ENCODE measurements at regions not wholly inside any gene's neighbourhood (a gene's known extent, or its start where the extent isn't known, plus 50 kb on each side); places are given as distances from the start of the nearest gene placed in this dataset.

DNA sequence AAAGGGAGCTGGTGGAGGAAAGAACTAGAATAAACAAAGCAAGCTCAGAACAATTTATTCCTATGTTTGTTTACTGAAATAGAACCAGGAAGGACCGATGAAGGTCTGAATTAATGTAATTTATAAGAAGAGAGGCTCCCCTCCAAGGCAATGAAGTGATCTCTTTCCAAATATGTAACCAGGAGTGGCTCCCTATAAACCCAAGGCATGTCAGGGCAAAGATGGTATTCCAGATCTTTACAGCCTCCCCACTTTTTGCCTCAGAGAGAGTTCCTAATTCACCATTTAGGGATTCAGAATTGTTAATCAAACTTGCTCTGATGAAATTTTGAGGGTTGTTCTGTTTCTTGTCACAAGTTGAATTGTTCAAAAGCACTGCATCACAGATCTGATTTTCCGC lies 88.8 kb downstream of the HDGFL1 start:
- Mint-ChIP-seq H3K9me3 (no peaks in the 10 kb centered on the region), H3K27ac (no peak overlapping the region), H3K4me3 (no peak overlapping the region), H3K4me1 (no peaks in the 10 kb centered on the region), H3K27me3 (no peaks in the 10 kb centered on the region), H3K36me3 (no peaks in the 10 kb centered on the region)
- no peak for DNase-seq

GRCh38 chr6:22658934-22659333 lies 89.6 kb downstream of the HDGFL1 start:
- Mint-ChIP-seq H3K4me1 (no peaks in the 10 kb centered on the region), H3K9me3 (no peaks in the 10 kb centered on the region), H3K4me3 (no peak overlapping the region), H3K27me3 (no peaks in the 10 kb centered on the region), H3K27ac (no peak overlapping the region), H3K36me3 (no peaks in the 10 kb centered on the region)
- no peak for DNase-seq

DNA sequence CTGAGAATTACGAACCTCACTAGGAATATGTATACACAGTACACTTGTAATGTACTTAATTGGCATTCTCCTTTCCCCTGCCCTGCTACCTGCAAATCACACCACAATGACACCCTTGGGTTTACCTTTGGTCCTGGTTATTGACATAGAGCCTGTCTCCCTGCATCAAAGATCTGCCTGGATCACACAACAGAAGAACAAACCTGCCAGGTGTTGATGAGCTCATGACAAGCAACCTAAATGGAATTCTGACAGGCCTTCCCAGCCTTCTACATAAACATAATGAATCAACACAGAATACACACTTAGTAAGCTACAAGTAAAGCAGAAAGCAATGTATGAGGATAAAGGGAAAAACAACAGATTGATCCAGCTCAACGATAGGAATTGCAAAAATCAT lies 95.6 kb downstream of the HDGFL1 start:
- no peaks in the 10 kb centered on the region for H3K36me3 Mint-ChIP-seq
- H3K4me1 Mint-ChIP-seq: no peaks in the 10 kb centered on the region
- H3K27ac Mint-ChIP-seq: no peak overlapping the region
- no peak for DNase-seq
- no peak overlapping the region for H3K4me3 Mint-ChIP-seq
- no peaks in the 10 kb centered on the region for H3K27me3 Mint-ChIP-seq
- H3K9me3 Mint-ChIP-seq: no peaks in the 10 kb centered on the region

DNA sequence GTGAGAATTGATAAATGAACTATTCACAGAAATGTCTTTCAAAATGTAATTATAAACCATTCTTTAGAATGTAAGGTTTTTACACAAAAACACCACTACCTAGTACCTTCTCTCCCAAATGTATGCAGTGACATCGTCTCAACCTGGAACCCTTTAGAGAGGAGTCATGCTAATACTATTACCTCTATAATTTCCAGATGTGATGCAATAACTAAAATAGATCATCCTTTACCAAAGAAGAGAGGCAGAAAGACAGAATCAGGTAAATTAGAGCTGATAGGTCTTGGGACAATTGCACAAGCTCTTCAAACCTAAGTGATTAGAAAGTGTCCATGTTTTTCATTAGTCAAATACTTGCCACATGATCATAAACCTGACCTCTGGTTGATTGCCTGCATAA lies 96.7 kb downstream of the HDGFL1 start:
- H3K9me3 Mint-ChIP-seq: no peaks in the 10 kb centered on the region
- H3K4me1 Mint-ChIP-seq: no peaks in the 10 kb centered on the region
- H3K27ac Mint-ChIP-seq: no peak overlapping the region
- no peaks in the 10 kb centered on the region for H3K36me3 Mint-ChIP-seq
- no peak overlapping the region for H3K4me3 Mint-ChIP-seq
- no peaks in the 10 kb centered on the region for H3K27me3 Mint-ChIP-seq
- DNase-seq: no peak

DNA sequence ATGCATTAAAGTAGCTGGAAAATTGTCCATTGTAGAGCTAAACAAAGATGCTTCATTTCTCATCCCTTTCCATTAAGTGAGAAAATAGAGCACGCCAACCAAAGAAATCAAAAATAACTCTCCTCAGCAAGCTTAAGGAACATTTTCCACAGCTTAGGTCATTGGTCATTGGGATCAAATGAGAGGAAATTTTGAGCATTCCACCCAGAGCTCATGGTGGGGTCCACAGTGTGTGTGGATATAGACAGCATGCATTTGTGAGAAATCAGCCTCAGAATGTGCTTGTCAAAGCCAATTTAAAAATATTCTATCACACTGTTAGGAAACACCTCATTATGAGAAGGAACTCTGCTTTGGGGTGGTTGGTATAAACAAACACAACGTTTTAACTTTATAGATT lies 97.2 kb downstream of the HDGFL1 start:
- no peak for DNase-seq
- H3K36me3 Mint-ChIP-seq: no peaks in the 10 kb centered on the region
- H3K4me1 Mint-ChIP-seq: no peaks in the 10 kb centered on the region
- H3K9me3 Mint-ChIP-seq: no peaks in the 10 kb centered on the region
- no peaks in the 10 kb centered on the region for H3K27me3 Mint-ChIP-seq
- H3K27ac Mint-ChIP-seq: no peak overlapping the region
- no peak overlapping the region for H3K4me3 Mint-ChIP-seq

DNA sequence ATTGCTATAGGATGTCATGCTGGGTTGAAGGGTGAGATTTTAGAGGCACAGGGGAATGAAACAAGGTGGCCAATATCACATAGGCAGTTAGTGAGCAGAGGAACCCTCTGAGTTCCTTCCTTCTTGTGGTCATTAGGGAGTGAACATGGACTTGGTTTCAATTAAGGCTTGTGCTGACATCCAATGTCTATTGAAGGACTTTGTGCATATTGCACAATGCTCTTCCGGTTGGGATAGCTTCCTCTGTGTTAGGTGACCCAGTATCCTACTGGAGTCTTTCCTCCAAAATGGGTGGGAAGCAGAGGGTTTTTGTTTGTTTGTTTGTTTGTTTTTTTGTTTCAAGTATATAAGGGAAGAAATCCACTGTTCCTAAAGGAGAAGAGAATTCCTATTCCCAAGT lies 98.5 kb downstream of the HDGFL1 start:
- Mint-ChIP-seq H3K4me1 (no peaks in the 10 kb centered on the region), H3K4me3 (no peak overlapping the region), H3K9me3 (no peaks in the 10 kb centered on the region), H3K27me3 (no peaks in the 10 kb centered on the region), H3K36me3 (no peaks in the 10 kb centered on the region), H3K27ac (no peak overlapping the region)
- no peak for DNase-seq

DNA sequence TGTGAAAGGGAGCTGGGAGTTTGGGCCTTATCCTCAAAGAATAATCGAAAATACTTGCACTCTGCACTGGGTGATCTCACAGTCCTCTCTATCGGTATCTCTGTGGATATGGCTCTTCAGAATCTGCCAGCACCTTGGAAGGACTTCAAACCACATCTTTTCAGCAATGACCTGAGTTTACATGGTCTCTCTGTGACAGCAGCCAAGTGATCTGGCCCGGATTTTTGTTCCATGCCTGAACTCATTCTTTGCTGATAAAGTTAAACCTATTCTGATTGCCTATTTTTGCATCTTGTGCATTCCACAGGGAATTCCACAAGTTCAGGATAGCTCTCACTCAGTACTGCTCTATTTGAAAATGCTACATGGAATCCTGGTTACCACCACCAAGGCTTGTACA lies 98.9 kb downstream of the HDGFL1 start:
- Mint-ChIP-seq H3K27me3 (no peaks in the 10 kb centered on the region), H3K4me1 (no peaks in the 10 kb centered on the region), H3K36me3 (no peaks in the 10 kb centered on the region), H3K27ac (no peak overlapping the region), H3K9me3 (no peaks in the 10 kb centered on the region), H3K4me3 (no peak overlapping the region)
- DNase-seq: no peak

DNA sequence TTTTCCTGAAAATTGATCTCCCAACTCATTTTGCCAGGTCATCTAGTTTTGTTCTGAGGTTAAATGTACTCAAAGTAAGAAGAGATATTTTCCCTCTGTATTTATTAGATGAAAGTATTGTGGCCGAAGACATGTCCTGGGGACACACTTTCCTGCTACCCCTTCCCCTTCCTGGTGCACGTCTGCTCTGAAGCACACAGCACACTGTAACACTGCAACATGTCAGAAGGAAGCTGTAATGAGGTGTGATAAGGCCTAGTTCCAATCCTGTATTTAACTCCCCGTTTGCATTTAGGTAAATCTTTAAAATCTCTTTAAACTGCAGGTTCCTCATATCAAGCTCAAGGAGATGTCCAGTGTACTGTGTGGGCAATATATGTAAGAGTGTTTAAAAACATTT lies 99.4 kb downstream of the HDGFL1 start:
- Mint-ChIP-seq H3K27ac (no peak overlapping the region), H3K36me3 (no peaks in the 10 kb centered on the region), H3K4me1 (no peaks in the 10 kb centered on the region), H3K4me3 (no peak overlapping the region), H3K27me3 (no peaks in the 10 kb centered on the region), H3K9me3 (no peaks in the 10 kb centered on the region)
- DNase-seq: no peak

GRCh38 chr6:22670605-22671004 lies 101.2 kb downstream of the HDGFL1 start:
- no peaks in the 10 kb centered on the region for H3K27me3 Mint-ChIP-seq
- H3K27ac Mint-ChIP-seq: no peak overlapping the region
- H3K36me3 Mint-ChIP-seq: no peaks in the 10 kb centered on the region
- H3K4me1 Mint-ChIP-seq: no peaks in the 10 kb centered on the region
- no peak overlapping the region for H3K4me3 Mint-ChIP-seq
- no peak for DNase-seq
- H3K9me3 Mint-ChIP-seq: no peaks in the 10 kb centered on the region

DNA sequence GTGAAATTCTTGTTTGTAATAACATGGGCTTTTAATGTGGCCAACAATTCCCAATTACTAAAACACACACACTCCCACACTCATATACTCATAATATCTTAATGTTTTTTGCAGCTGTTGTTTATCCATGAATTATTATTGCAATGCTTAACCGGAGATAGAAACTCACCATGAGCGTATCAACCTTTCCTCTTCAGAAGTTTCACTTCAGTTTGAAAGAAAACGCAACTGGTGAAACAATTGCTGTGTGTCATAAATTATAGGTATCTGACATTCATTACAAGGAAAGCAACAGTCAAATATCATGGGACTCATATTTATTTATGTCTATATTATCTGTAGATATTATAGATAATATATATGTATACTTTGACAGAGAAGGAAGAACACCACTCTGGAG lies 104.1 kb downstream of the HDGFL1 start:
- Mint-ChIP-seq H3K9me3 (no peaks in the 10 kb centered on the region), H3K4me3 (no peak overlapping the region), H3K27me3 (no peaks in the 10 kb centered on the region), H3K36me3 (no peaks in the 10 kb centered on the region), H3K4me1 (no peaks in the 10 kb centered on the region), H3K27ac (no peak overlapping the region)
- DNase-seq: no peak

GRCh38 chr6:22680950-22681349 lies 111.6 kb downstream of the HDGFL1 start:
- Mint-ChIP-seq H3K9me3 (no peaks in the 10 kb centered on the region), H3K36me3 (no peaks in the 10 kb centered on the region), H3K4me1 (no peaks in the 10 kb centered on the region), H3K27me3 (no peaks in the 10 kb centered on the region), H3K4me3 (no peak overlapping the region), H3K27ac (no peak overlapping the region)
- DNase-seq: no peak

GRCh38 chr6:22681761-22682160 lies 112.4 kb downstream of the HDGFL1 start:
- H3K27ac Mint-ChIP-seq: no peak overlapping the region
- H3K36me3 Mint-ChIP-seq: no peaks in the 10 kb centered on the region
- H3K27me3 Mint-ChIP-seq: no peaks in the 10 kb centered on the region
- no peaks in the 10 kb centered on the region for H3K4me1 Mint-ChIP-seq
- no peak for DNase-seq
- no peaks in the 10 kb centered on the region for H3K9me3 Mint-ChIP-seq
- H3K4me3 Mint-ChIP-seq: no peak overlapping the region

GRCh38 chr6:22682979-22683378 lies 113.6 kb downstream of the HDGFL1 start:
- no peaks in the 10 kb centered on the region for H3K4me1 Mint-ChIP-seq
- no peaks in the 10 kb centered on the region for H3K36me3 Mint-ChIP-seq
- no peaks in the 10 kb centered on the region for H3K9me3 Mint-ChIP-seq
- DNase-seq: no peak
- H3K4me3 Mint-ChIP-seq: no peak overlapping the region
- no peaks in the 10 kb centered on the region for H3K27me3 Mint-ChIP-seq
- H3K27ac Mint-ChIP-seq: no peak overlapping the region

DNA sequence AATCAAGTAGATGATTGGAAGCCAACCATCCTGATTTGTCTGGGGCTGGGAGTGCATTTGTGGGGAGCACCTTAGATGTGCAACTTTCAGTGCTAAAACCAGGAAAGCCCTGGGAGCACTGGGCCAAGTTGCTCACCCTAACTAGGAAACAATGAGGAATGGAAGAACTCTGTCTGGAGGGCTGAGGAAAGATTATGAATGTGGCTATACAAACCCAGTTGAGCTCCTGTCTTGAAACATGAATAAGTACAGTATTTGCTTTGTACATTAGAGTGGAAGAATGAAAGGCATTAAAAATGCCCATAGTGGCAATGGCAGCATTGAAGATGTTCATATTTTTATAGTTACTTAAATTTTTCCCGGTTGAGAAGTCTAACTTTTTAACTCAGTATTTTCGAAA lies 121.1 kb downstream of the HDGFL1 start:
- Mint-ChIP-seq H3K4me3 (no peak overlapping the region), H3K4me1 (no peaks in the 10 kb centered on the region), H3K9me3 (no peaks in the 10 kb centered on the region), H3K27me3 (no peaks in the 10 kb centered on the region), H3K36me3 (no peaks in the 10 kb centered on the region), H3K27ac (no peak overlapping the region)
- no peak for DNase-seq

GRCh38 chr6:22694092-22694724 lies 124.8 kb downstream of the HDGFL1 start:
- H3K9me3 Mint-ChIP-seq: no peaks in the 10 kb centered on the region
- no peak overlapping the region for H3K4me3 Mint-ChIP-seq

DNA sequence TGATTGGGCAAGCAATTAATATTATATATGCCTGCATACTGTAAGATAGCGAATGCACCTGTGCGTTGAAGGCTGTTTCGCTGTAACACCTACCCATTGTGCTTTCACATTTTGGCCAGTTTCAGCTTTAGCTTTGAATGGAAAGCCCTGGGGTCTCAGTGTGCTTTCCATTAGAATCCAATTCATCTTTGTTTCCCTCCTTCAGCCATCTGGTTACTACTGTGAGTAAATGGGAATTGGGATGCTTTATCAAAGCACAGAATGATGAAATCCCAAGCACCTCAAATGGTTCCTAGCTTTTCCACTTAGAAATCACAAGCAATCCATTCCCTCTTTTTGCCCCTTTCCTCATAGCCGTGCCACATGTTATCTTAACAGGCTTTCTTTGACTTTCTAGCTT lies 127.1 kb downstream of the HDGFL1 start:
- Mint-ChIP-seq H3K36me3 (no peaks in the 10 kb centered on the region), H3K4me3 (no peak overlapping the region), H3K27ac (no peak overlapping the region), H3K4me1 (no peaks in the 10 kb centered on the region), H3K9me3 (no peaks in the 10 kb centered on the region), H3K27me3 (peaks cover 4% of the 10 kb centered on the region)
- no peak for DNase-seq

More at GRCh38 chr6:22694092-22694724, 124.8 kb downstream of the HDGFL1 start:
- H3K27ac Mint-ChIP-seq: no peak overlapping the region
- H3K36me3 Mint-ChIP-seq: no peaks in the 10 kb centered on the region
- H3K27me3 Mint-ChIP-seq: peaks cover 2% of the 10 kb centered on the region
- DNase-seq: no peak
- no peaks in the 10 kb centered on the region for H3K4me1 Mint-ChIP-seq

GRCh38 chr6:22697306-22697705 lies 127.9 kb downstream of the HDGFL1 start:
- Mint-ChIP-seq H3K4me1 (no peaks in the 10 kb centered on the region), H3K9me3 (no peaks in the 10 kb centered on the region), H3K4me3 (no peak overlapping the region), H3K27me3 (peaks cover 4% of the 10 kb centered on the region), H3K36me3 (no peaks in the 10 kb centered on the region), H3K27ac (no peak overlapping the region)
- DNase-seq: no peak

Data from activated naive CD8-positive, alpha-beta T cell treated with anti-CD3 and anti-CD28 coated beads for 36 hours (primary cell).